ENCODE measurements at regions not wholly inside any gene's neighbourhood (a gene's known extent, or its start where the extent isn't known, plus 50 kb on each side); places are given as distances from the start of the nearest gene placed in this dataset.

GRCh38 chr3:182399978-182400737, 393.1 kb upstream of the ATP11B start:
- DNase-seq (ENCODE audit: extremely low read depth, insufficient read length): no peak
- peaks cover 2% of the 10 kb centered on the region; the same call in 1 of the 2 replicates for H3K27me3 ChIP-seq (replicated peaks; ENCODE audit: control insufficient read depth, insufficient read depth, low read length)
- H3K4me3 ChIP-seq (replicated peaks; ENCODE audit: low read depth, low read length): no peak overlapping the region
- TF ChIP-seq, protein P1, sequence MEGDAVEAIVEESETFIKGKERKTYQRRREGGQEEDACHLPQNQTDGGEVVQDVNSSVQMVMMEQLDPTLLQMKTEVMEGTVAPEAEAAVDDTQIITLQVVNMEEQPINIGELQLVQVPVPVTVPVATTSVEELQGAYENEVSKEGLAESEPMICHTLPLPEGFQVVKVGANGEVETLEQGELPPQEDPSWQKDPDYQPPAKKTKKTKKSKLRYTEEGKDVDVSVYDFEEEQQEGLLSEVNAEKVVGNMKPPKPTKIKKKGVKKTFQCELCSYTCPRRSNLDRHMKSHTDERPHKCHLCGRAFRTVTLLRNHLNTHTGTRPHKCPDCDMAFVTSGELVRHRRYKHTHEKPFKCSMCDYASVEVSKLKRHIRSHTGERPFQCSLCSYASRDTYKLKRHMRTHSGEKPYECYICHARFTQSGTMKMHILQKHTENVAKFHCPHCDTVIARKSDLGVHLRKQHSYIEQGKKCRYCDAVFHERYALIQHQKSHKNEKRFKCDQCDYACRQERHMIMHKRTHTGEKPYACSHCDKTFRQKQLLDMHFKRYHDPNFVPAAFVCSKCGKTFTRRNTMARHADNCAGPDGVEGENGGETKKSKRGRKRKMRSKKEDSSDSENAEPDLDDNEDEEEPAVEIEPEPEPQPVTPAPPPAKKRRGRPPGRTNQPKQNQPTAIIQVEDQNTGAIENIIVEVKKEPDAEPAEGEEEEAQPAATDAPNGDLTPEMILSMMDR (IDR thresholded peaks at IDR 0.05; ENCODE audit: insufficient read depth, low read length, poor library complexity, severe bottlenecking): no peak
- no peaks in the 10 kb centered on the region for H3K36me3 ChIP-seq (ENCODE audit: control insufficient read depth, insufficient read depth, low read length)

DNA sequence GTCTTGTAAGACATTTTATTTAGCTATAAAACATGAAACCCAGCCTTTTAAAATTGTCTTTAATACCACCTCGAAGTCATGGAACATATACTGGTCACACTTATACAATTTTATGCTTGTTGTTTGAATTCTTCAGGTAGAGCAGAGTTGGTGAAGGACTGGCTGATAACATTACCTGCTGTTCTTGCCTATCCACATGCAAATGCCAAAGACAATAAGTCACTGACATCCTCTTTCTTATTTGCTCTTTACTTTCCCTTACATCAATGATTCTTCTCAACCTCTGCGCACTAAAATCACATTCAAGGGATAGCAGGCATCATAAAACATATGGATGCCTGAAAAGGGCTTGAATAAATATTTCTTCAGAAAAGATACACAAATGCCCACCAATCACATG, 392.5 kb upstream of the ATP11B start:
- H3K27me3 ChIP-seq (replicated peaks; ENCODE audit: control insufficient read depth, insufficient read depth, low read length): peaks cover 2% of the 10 kb centered on the region; the same call in 1 of the 2 replicates

GRCh38 chr3:182404031-182404430, 389.3 kb upstream of the ATP11B start:
- Histone ChIP-seq H3K27me3 (replicated peaks; ENCODE audit: control insufficient read depth, insufficient read depth, low read length) (peaks cover 2% of the 10 kb centered on the region; the same call in 1 of the 2 replicates), H3K36me3 (ENCODE audit: control insufficient read depth, insufficient read depth, low read length) (no peaks in the 10 kb centered on the region), H3K4me3 (replicated peaks; ENCODE audit: low read depth, low read length) (no peak overlapping the region)
- TF ChIP-seq, protein P1 (IDR thresholded peaks at IDR 0.05; ENCODE audit: insufficient read depth, low read length, poor library complexity, severe bottlenecking): no peak
- DNase-seq (ENCODE audit: extremely low read depth, insufficient read length): no peak

More for the DNA sequence above, 392.5 kb upstream of the ATP11B start:
- H3K4me3 ChIP-seq (replicated peaks; ENCODE audit: low read depth, low read length): no peak overlapping the region
- no peaks in the 10 kb centered on the region for H3K36me3 ChIP-seq (ENCODE audit: control insufficient read depth, insufficient read depth, low read length)
- TF ChIP-seq, protein P1 (IDR thresholded peaks at IDR 0.05; ENCODE audit: insufficient read depth, low read length, poor library complexity, severe bottlenecking): no peak
- DNase-seq (ENCODE audit: extremely low read depth, insufficient read length): no peak

DNA sequence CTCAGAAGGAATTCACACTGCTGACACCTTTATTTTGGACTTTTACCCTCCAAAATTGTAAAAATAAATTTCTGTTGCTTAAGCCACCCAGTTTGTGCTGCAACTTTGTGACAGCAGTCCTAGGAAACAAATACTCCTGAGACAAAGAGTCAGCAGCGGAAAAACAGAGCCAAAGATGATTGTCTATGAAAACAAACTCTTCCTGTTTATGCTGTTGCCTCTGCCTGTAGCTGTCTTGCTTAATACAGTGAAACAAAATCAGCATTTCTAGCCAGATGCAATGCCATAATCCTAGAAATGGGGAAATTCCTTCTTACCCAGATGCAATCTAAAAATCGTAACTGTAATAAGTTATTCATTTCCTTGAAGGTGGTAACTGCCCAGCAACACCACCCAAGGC, 387.5 kb upstream of the ATP11B start:
- Histone ChIP-seq H3K4me3 (replicated peaks; ENCODE audit: low read depth, low read length) (no peak overlapping the region), H3K27me3 (replicated peaks; ENCODE audit: control insufficient read depth, insufficient read depth, low read length) (no peaks in the 10 kb centered on the region), H3K36me3 (ENCODE audit: control insufficient read depth, insufficient read depth, low read length) (no peaks in the 10 kb centered on the region)
- TF ChIP-seq, protein P1 (IDR thresholded peaks at IDR 0.05; ENCODE audit: insufficient read depth, low read length, poor library complexity, severe bottlenecking): no peak
- no peak for DNase-seq (ENCODE audit: extremely low read depth, insufficient read length)

DNA sequence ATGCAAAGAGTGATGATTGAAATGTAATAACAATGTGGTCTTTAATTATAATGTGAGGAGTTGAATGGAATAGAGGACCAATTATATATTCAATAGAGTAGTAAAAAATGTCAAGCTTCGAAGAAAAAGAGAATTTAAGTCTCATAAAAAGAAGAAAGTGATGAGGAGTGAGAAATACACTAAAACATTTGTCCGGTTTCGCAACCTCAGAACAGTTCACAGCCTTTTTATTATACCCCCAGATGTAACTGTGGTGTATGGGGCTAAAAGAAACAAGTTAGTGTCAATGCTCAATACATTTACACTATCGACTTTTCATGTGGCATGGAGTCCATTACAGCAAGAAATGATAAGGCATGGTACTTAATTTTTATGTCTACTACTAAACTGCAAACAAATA, 386.5 kb upstream of the ATP11B start:
- Histone ChIP-seq H3K4me3 (replicated peaks; ENCODE audit: low read depth, low read length) (no peak overlapping the region), H3K27me3 (replicated peaks; ENCODE audit: control insufficient read depth, insufficient read depth, low read length) (no peaks in the 10 kb centered on the region; the same call in 1 of the 2 replicates), H3K36me3 (ENCODE audit: control insufficient read depth, insufficient read depth, low read length) (no peaks in the 10 kb centered on the region)
- TF ChIP-seq, protein P1 (IDR thresholded peaks at IDR 0.05; ENCODE audit: insufficient read depth, low read length, poor library complexity, severe bottlenecking): no peak
- no peak for DNase-seq (ENCODE audit: extremely low read depth, insufficient read length)
